KMS-11 (cell line): ENCODE measurements at regions not wholly inside any gene's neighbourhood (a gene's known extent, or its start where the extent isn't known, plus 50 kb on each side); places are given as distances from the start of the nearest gene placed in this dataset.

ENCODE experiments used
- H2AFZ ChIP-seq: fragments of 200-600 bp; sonication (generic); 2 replicates; pipeline ENCODE4 v1.6.1; 2016; ENCODE audit warnings: antibody characterized with exemption, mixed run types, low read depth
- H3K27ac ChIP-seq: fragments of 200-600 bp; sonication (generic); 2 replicates; pipeline ENCODE4 v1.6.1; 2016; ENCODE audit warnings: mild to moderate bottlenecking, mixed run types
- H3K27me3 ChIP-seq: fragments of 200-600 bp; sonication (generic); 2 replicates; pipeline ENCODE4 v1.6.1; 2017; ENCODE audit warnings: mild to moderate bottlenecking, low read depth, mixed run types, moderate library complexity; ENCODE audit not compliant: insufficient read depth
- H3K36me3 ChIP-seq: fragments of 200-600 bp; sonication (generic); 2 replicates; pipeline ENCODE4 v1.6.1; 2017; ENCODE audit warnings: mild to moderate bottlenecking, mixed run types; ENCODE audit not compliant: insufficient read depth
- H3K4me1 ChIP-seq: fragments of 200-600 bp; sonication (generic); 2 replicates; pipeline ENCODE4 v1.6.1; 2016; ENCODE audit warnings: mild to moderate bottlenecking, low read depth, mixed run types; ENCODE audit not compliant: poor library complexity, severe bottlenecking
- H3K4me2 ChIP-seq: fragments of 200-600 bp; sonication (generic); 2 replicates; pipeline ENCODE4 v1.7.0; 2016; ENCODE audit warnings: mild to moderate bottlenecking, mixed run types
- H3K4me3 ChIP-seq: fragments of 200-600 bp; sonication (generic); IDR thresholded peaks from 2 replicates; pipeline ENCODE4 v1.6.1; 2017; ENCODE audit warnings: low read depth, low read length, mixed read lengths; ENCODE audit not compliant: insufficient read depth
- H3K79me2 ChIP-seq: fragments of 200-600 bp; sonication (generic); 2 replicates; pipeline ENCODE4 v1.6.1; 2016; ENCODE audit warnings: low read depth, mixed run types; ENCODE audit not compliant: insufficient read depth
- H3K9ac ChIP-seq: fragments of 200-600 bp; sonication (generic); 2 replicates; pipeline ENCODE4 v1.6.1; 2016; ENCODE audit warnings: mild to moderate bottlenecking, mixed run types
- H4K20me1 ChIP-seq: fragments of 200-600 bp; sonication (generic); 2 replicates; pipeline ENCODE4 v1.6.1; 2016; ENCODE audit warnings: mild to moderate bottlenecking, mixed run types; ENCODE audit not compliant: insufficient read depth
- CTCF ChIP-seq: fragments of 200-600 bp; sonication (generic); conservative IDR thresholded peaks from 2 replicates; pipeline ENCODE4 v1.6.1; 2017; ENCODE audit warnings: low read depth, mild to moderate bottlenecking, antibody characterized with exemption, low read length, moderate library complexity, mixed read lengths

GRCh38 chr5:66249920-66250319 lies 105.8 kb downstream of the SREK1 start:
- Histone ChIP-seq H3K9ac (no peak overlapping the region), H3K4me2 (no peak overlapping the region), H2AFZ (no peak overlapping the region), H3K79me2 (no peaks in the 10 kb centered on the region), H3K36me3 (no peaks in the 10 kb centered on the region), H3K27ac (no peak overlapping the region), H3K4me1 (no peaks in the 10 kb centered on the region), H3K4me3 (no peak overlapping the region), H3K27me3 (no peaks in the 10 kb centered on the region), H4K20me1 (no peaks in the 10 kb centered on the region)
- no peak for TF ChIP-seq CTCF

GRCh38 chr5:66252849-66253248 lies 108.7 kb downstream of the SREK1 start:
- Histone ChIP-seq H4K20me1 (no peaks in the 10 kb centered on the region), H3K9ac (no peak overlapping the region), H3K27me3 (no peaks in the 10 kb centered on the region), H3K4me1 (no peaks in the 10 kb centered on the region), H3K79me2 (no peaks in the 10 kb centered on the region), H3K4me2 (no peak overlapping the region), H2AFZ (no peak overlapping the region), H3K4me3 (no peak overlapping the region), H3K27ac (no peak overlapping the region), H3K36me3 (no peaks in the 10 kb centered on the region)
- TF ChIP-seq CTCF = no peak

- H3K4me3 ChIP-seq = no peak overlapping the region
- H3K4me1 ChIP-seq = no peaks in the 10 kb centered on the region
- no peaks in the 10 kb centered on the region for H3K36me3 ChIP-seq
- H3K27me3 ChIP-seq = no peaks in the 10 kb centered on the region
- no peak overlapping the region for H3K4me2 ChIP-seq
- no peak overlapping the region for H3K9ac ChIP-seq
- TF ChIP-seq CTCF = no peak
- H2AFZ ChIP-seq = no peak overlapping the region
- no peaks in the 10 kb centered on the region for H3K79me2 ChIP-seq
- H3K27ac ChIP-seq = no peak overlapping the region
- H4K20me1 ChIP-seq = no peaks in the 10 kb centered on the region
Observed at GRCh38 chr5:66255714-66256113, 111.6 kb downstream of the SREK1 start.

- Histone ChIP-seq H3K4me3 (no peak overlapping the region), H3K36me3 (no peaks in the 10 kb centered on the region), H4K20me1 (no peaks in the 10 kb centered on the region), H3K9ac (no peak overlapping the region), H3K4me1 (no peaks in the 10 kb centered on the region), H3K27ac (no peak overlapping the region), H2AFZ (no peak overlapping the region), H3K4me2 (no peak overlapping the region), H3K27me3 (no peaks in the 10 kb centered on the region), H3K79me2 (no peaks in the 10 kb centered on the region)
- no peak for TF ChIP-seq CTCF
Observed at GRCh38 chr5:66273121-66273520, 129.0 kb downstream of the SREK1 start.

GRCh38 chr5:66276986-66277385 lies 132.9 kb downstream of the SREK1 start:
- H4K20me1 ChIP-seq = no peaks in the 10 kb centered on the region
- no peak overlapping the region for H3K9ac ChIP-seq
- no peak overlapping the region for H2AFZ ChIP-seq
- H3K36me3 ChIP-seq = no peaks in the 10 kb centered on the region
- H3K4me1 ChIP-seq = no peaks in the 10 kb centered on the region
- H3K79me2 ChIP-seq = no peaks in the 10 kb centered on the region
- no peak overlapping the region for H3K4me2 ChIP-seq
- no peak for TF ChIP-seq CTCF
- no peak overlapping the region for H3K27ac ChIP-seq
- H3K4me3 ChIP-seq = no peak overlapping the region
- H3K27me3 ChIP-seq = no peaks in the 10 kb centered on the region
